ACHN (cell line): ENCODE measurements at regions not wholly inside any gene's neighbourhood (a gene's known extent, or its start where the extent isn't known, plus 50 kb on each side); places are given as distances from the start of the nearest gene placed in this dataset.

Source experiments
- DNase-seq: peaks from one replicate; pipeline ENCODE4 v3.0.0-alpha.2; 2015
- in situ Hi-C: cut with HindIII; loops from 2 replicates; pipeline ENCODE4 v1.10.0; 2017; ENCODE audit warnings: low sequenced_read_pairs, low pct_ligation_motif_present, low pct_unique_long_range_greater_than_20kb

GRCh38 chr5:89123581-89123980 is 240.6 kb upstream of the MEF2C start:
- DNase-seq = no peak
- in situ Hi-C loops = no loop called here

GRCh38 chr5:89120719-89121118 is 237.7 kb upstream of the MEF2C start:
- in situ Hi-C loops = no loop called here
- DNase-seq = no peak

- DNase-seq = no peak
- in situ Hi-C loops = no loop called here
Observed at GRCh38 chr5:89117124-89117644, 234.2 kb upstream of the MEF2C start.

- no peak for DNase-seq
- in situ Hi-C loops = no loop called here
Observed at GRCh38 chr5:89110916-89111646, 228.1 kb upstream of the MEF2C start.

DNA sequence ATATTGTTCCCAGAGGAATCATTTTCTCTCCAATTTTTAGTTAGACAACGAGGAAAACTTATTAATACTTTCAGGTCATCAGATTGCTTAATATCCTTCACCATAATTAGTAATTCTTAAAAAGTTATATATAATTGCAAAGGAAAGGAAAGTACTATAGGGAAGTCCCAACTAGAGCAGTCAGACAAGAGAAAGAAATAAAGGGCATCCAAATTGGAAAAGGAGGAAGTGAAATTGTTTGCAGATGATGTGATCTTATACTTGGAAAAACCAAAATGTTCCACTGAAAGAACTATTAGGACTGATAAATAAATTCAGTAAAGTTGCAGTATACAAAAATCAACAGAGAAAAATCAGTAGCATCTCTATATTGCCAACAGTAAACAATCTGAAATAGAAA is 223.5 kb upstream of the MEF2C start:
- in situ Hi-C loops = no loop called here
- DNase-seq = no peak

GRCh38 chr5:89105836-89106235 is 222.9 kb upstream of the MEF2C start:
- DNase-seq = no peak
- in situ Hi-C loops = no loop called here

- in situ Hi-C loops = no loop called here
- DNase-seq = no peak
Observed at GRCh38 chr5:89105171-89105695, 222.2 kb upstream of the MEF2C start.

DNA sequence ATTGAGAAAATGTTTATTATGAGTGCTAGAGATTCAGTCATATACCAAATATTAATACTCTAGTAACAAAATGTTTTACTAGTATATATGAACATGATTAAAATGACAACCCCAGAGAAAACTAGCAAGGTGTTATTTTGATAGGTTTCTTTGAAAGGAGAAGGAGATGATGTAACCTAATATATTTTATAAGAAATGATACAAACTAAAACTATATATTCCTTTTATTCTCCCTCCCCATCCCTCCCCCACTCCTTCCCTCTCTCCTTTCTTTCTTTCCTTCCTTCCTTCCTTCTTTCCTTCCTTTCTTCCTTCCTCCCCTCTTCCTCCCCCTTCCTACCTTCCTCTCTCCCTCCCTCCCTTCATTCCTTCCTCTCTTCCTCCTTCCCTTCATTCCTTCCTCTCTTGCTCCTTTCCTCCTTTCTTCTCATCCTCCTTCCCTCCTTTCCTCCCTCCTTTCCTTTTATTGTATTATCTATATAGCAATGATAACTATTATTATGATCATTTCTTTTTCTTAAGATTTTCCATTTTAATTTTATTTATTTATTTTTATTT is 215.3 kb upstream of the MEF2C start:
- in situ Hi-C loops = no loop called here
- DNase-seq = no peak

GRCh38 chr5:89097103-89097502 is 214.1 kb upstream of the MEF2C start:
- in situ Hi-C loops = no loop called here

GRCh38 chr5:89095341-89095740 is 212.4 kb upstream of the MEF2C start:
- DNase-seq = no peak
- in situ Hi-C loops = no loop called here

More at GRCh38 chr5:89097103-89097502, 214.1 kb upstream of the MEF2C start:
- no peak for DNase-seq

- in situ Hi-C loops = no loop called here
- no peak for DNase-seq
Observed at GRCh38 chr5:89090037-89090436, 207.1 kb upstream of the MEF2C start.

GRCh38 chr5:89087551-89088318 is 204.8 kb upstream of the MEF2C start:
- in situ Hi-C loops = no loop called here
- no peak for DNase-seq

DNA sequence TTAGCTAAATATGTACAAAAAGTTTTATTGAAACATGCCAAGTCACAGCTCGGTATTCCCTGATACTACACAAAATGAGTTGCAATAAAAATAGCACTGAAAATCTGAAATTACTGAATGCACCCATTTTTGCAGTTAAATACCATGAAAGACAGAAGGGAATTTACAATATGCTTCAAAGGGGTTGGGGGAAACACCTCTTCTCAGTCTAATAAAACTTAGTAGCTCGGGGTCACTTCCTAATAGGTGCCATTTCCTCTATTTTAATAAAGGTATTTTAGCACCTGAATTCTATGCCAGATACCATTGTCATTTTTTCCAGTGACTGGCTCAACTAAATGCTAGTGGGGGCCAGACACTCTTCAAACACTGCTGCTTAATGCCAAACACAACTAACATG is 204.1 kb upstream of the MEF2C start:
- DNase-seq = no peak
- in situ Hi-C loops = no loop called here

DNA sequence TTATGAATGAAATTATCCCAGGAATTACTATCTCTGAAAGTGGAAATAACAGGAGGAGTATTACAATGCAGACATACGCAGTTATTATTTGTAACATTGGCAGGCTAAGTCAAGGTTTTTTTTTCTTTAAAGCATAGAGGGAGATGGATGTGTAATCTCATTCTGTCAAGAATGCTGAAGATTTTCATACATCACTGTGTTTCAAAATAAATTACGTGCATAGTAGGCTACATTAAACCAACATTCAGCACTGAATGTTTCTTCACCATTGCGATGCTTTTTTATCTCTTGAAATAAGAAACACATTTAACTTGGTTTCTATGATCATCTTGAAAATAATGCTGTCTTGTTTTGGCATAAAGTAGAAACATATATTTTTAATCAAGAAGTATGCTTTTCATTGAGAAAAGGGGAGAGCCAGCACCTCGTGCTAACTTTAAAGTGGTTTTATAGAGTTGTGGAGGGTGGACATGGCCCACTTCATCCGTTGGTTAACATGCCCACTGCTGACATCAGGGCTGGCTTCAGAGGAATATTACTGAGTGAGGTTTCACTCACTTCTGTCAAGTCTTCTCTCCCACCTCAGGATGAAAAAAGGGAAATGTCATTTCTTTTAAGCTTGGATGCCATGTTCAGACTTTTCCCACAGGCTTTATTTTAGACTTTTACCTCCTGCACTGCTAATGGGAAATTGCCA is 203.6 kb upstream of the MEF2C start:
- DNase-seq = no peak
- in situ Hi-C loops = no loop called here

GRCh38 chr5:89083791-89084190 is 200.8 kb upstream of the MEF2C start:
- in situ Hi-C loops = no loop called here
- DNase-seq = no peak

DNA sequence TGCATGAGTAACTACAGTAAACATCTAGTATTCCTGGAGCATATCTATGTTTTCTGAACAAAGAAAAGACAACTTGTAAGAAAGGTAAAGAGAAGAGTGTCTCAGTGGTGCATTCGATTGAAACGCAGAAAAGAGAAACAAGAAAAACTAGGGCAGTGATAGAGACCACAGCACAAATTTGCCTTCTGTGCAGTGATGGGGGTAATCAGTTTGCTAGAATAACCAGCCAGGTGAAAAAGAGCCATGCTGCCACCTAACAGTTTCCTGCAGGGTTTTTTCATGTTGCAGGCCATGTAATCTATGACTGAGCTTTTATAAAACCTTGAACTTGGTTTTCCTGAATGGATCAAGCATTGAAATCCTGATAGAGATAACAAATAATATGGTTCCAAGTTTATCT is 198.4 kb upstream of the MEF2C start:
- DNase-seq = no peak
- in situ Hi-C loops = no loop called here

DNA sequence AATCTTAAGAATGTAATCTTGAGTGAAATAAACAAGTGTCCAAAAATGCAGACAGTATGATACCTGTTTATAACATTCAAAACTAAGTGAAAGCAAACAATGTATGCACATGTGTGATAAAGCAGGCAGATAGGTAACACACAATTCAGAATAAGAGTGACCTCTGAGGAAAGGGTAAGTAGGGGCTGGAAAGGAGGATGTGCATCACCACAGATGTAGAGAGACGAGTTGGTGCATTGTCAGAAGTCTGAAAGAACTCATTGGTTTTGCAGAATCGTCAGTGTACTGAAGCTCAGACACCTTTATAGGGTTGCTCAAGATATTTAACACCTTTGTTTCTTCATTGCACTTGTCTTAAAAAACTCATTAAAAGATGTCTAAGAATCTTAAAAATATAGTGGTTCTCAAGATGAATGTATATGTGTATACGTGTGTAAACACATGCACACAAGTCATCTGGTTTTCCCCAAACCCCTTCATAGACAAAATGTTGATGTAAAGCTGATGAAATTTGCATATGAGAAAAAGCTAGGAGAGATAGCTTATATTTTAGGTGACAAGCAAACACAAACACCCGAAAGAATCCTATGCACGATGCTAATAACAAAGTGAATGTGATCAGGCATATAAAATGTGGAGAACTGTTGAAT is 197.6 kb upstream of the MEF2C start:
- DNase-seq = no peak
- in situ Hi-C loops = no loop called here
